Mesodermal cell (in vitro differentiated cells): ENCODE measurements at regions not wholly inside any gene's neighbourhood (a gene's known extent, or its start where the extent isn't known, plus 50 kb on each side); places are given as distances from the start of the nearest gene placed in this dataset.

Source experiments
- H3K27ac ChIP-seq: 2 replicates; pipeline ENCODE4 v1.7.0; 2013; ENCODE audit warnings: mild to moderate bottlenecking, low read depth, low read length, moderate library complexity; ENCODE audit not compliant: severe bottlenecking
- H3K36me3 ChIP-seq: 2 replicates; pipeline ENCODE4 v1.7.1; 2013; ENCODE audit warnings: mild to moderate bottlenecking, low read length, moderate library complexity; ENCODE audit not compliant: control insufficient read depth, insufficient read depth
- H3K4me1 ChIP-seq: one replicate; pipeline ENCODE4 v1.7.1; 2013; ENCODE audit warnings: mild to moderate bottlenecking, low read length; ENCODE audit not compliant: insufficient read depth, control insufficient read depth, poor library complexity, severe bottlenecking
- H3K4me3 ChIP-seq: 2 replicates; pipeline ENCODE4 v1.7.0; 2013; ENCODE audit warnings: low read length, control low read depth, mild to moderate bottlenecking; ENCODE audit not compliant: insufficient read depth, poor library complexity, severe bottlenecking; ENCODE audit errors: extremely low read depth
- H3K9me3 ChIP-seq: 2 replicates; pipeline ENCODE4 v1.7.1; 2013; ENCODE audit warnings: mild to moderate bottlenecking, low read length, moderate library complexity; ENCODE audit not compliant: control insufficient read depth
- WGBS, 2 experiments: methylation state at CpG; one replicate each; pipeline ENCODE4 v1.1.5; 2013; ENCODE audit warnings: missing lambda C conversion rate in 2 of 2; ENCODE audit not compliant: insufficient coverage in 2 of 2; 5-methylcytosine and 5-hydroxymethylcytosine counted together

- Histone ChIP-seq H3K27ac (no peak overlapping the region), H3K36me3 (no peaks in the 10 kb centered on the region), H3K4me3 (no peak overlapping the region), H3K4me1 (no peaks in the 10 kb centered on the region), H3K9me3 (no peaks in the 10 kb centered on the region)
- WGBS, 2 experiments: 80% methylated on average over 1 of the region's 4 CpGs; no CpG with 5 or more reads in 1 of the 2 experiments
Observed at GRCh38 chr16:63612462-63613227, 1509.2 kb downstream of the CDH11 start.

GRCh38 chr16:63606778-63607177 is 1515.1 kb downstream of the CDH11 start:
- H3K4me1 ChIP-seq: no peaks in the 10 kb centered on the region
- no peak overlapping the region for H3K4me3 ChIP-seq
- no peaks in the 10 kb centered on the region for H3K36me3 ChIP-seq
- WGBS, 2 experiments: no CpG with 5 or more reads among the region's 1 CpG
- no peak overlapping the region for H3K27ac ChIP-seq
- H3K9me3 ChIP-seq: no peaks in the 10 kb centered on the region

- Histone ChIP-seq H3K4me3 (no peak overlapping the region), H3K27ac (no peak overlapping the region), H3K36me3 (no peaks in the 10 kb centered on the region), H3K9me3 (no peaks in the 10 kb centered on the region), H3K4me1 (no peaks in the 10 kb centered on the region)
- 0 to 40% methylated on average over 1 to 2 of the region's 3 CpGs for WGBS, 2 experiments
Observed at GRCh38 chr16:63602206-63602927, 1519.5 kb downstream of the CDH11 start.

GRCh38 chr16:63596716-63597115 is 1525.1 kb downstream of the CDH11 start:
- Histone ChIP-seq H3K9me3 (no peaks in the 10 kb centered on the region), H3K36me3 (no peaks in the 10 kb centered on the region), H3K4me3 (no peak overlapping the region), H3K27ac (no peak overlapping the region), H3K4me1 (no peaks in the 10 kb centered on the region)
- WGBS, 2 experiments: 100% methylated on average over 1 of the region's 1 CpG

- Histone ChIP-seq H3K9me3 (no peaks in the 10 kb centered on the region), H3K36me3 (no peaks in the 10 kb centered on the region), H3K4me3 (no peak overlapping the region), H3K27ac (no peak overlapping the region), H3K4me1 (no peaks in the 10 kb centered on the region)
- WGBS, 2 experiments: no CpG with 5 or more reads among the region's 3 CpGs
Observed at GRCh38 chr16:63592852-63593251, 1529.0 kb downstream of the CDH11 start.

GRCh38 chr16:63581570-63581969 is 1540.3 kb downstream of the CDH11 start:
- Histone ChIP-seq H3K4me1 (no peaks in the 10 kb centered on the region), H3K9me3 (no peaks in the 10 kb centered on the region), H3K27ac (no peak overlapping the region), H3K4me3 (no peak overlapping the region), H3K36me3 (no peaks in the 10 kb centered on the region)
- 92 to 97% methylated on average over 4 to 5 of the region's 5 CpGs for WGBS, 2 experiments

- Histone ChIP-seq H3K36me3 (no peaks in the 10 kb centered on the region), H3K4me3 (no peak overlapping the region), H3K9me3 (no peaks in the 10 kb centered on the region), H3K4me1 (no peaks in the 10 kb centered on the region), H3K27ac (no peak overlapping the region)
- WGBS, 2 experiments: no CpG with 5 or more reads among the region's 1 CpG
Observed at GRCh38 chr16:63578791-63579190, 1542.6 kb upstream of the CDH8 start.

- no peak overlapping the region for H3K27ac ChIP-seq
- no peaks in the 10 kb centered on the region for H3K9me3 ChIP-seq
Observed at GRCh38 chr16:63577891-63578290, 1541.7 kb upstream of the CDH8 start.

GRCh38 chr16:63575041-63575440 is 1538.8 kb upstream of the CDH8 start:
- WGBS, 2 experiments: no CpG with 5 or more reads among the region's 1 CpG
- H3K4me1 ChIP-seq: no peaks in the 10 kb centered on the region
- H3K36me3 ChIP-seq: no peaks in the 10 kb centered on the region
- H3K9me3 ChIP-seq: no peaks in the 10 kb centered on the region
- H3K4me3 ChIP-seq: no peak overlapping the region
- no peak overlapping the region for H3K27ac ChIP-seq

More at GRCh38 chr16:63577891-63578290, 1541.7 kb upstream of the CDH8 start:
- no peaks in the 10 kb centered on the region for H3K36me3 ChIP-seq
- H3K4me1 ChIP-seq: no peaks in the 10 kb centered on the region
- H3K4me3 ChIP-seq: no peak overlapping the region

- Histone ChIP-seq H3K4me3 (no peak overlapping the region), H3K27ac (no peak overlapping the region), H3K9me3 (no peaks in the 10 kb centered on the region), H3K36me3 (no peaks in the 10 kb centered on the region), H3K4me1 (no peaks in the 10 kb centered on the region)
- WGBS, 2 experiments: 0 to 61% methylated on average over 1 to 2 of the region's 3 CpGs
Observed at GRCh38 chr16:63568164-63568563, 1531.9 kb upstream of the CDH8 start.
